ENCODE measurements at regions not wholly inside any gene's neighbourhood (a gene's known extent, or its start where the extent isn't known, plus 50 kb on each side); places are given as distances from the start of the nearest gene placed in this dataset.
"Not testable (repeated sequence)": the region's sequence is repeated elsewhere in the genome, so short reads cannot be mapped to it uniquely, and the experiment has no call there.

- peak; percentile 13 for DNase-seq (ENCODE audit: low read depth)
- in situ Hi-C loops (cut with HindIII; ENCODE audit: low sequenced_read_pairs) = no loop called here
Observed at GRCh38 chr2:236352761-236353593, 88.8 kb upstream of the ASB18 start.

GRCh38 chr2:236353594-236353942, 89.4 kb upstream of the ASB18 start:
- TF ChIP-seq CTCF (IDR thresholded peaks at IDR 0.05; ENCODE audit: low read depth, low read length, missing control alignments) = no peak
- in situ Hi-C loops (cut with HindIII; ENCODE audit: low sequenced_read_pairs) = no loop called here
- H3K4me3 ChIP-seq (ENCODE audit: low read depth, low read length) = no peak overlapping the region
- no peak for DNase-seq (ENCODE audit: low read depth)

More at GRCh38 chr2:236352761-236353593, 88.8 kb upstream of the ASB18 start:
- H3K4me3 ChIP-seq (ENCODE audit: low read depth, low read length) = no peak overlapping the region
- peak; percentile 74 for TF ChIP-seq CTCF (IDR thresholded peaks at IDR 0.05; ENCODE audit: low read depth, low read length, missing control alignments)

GRCh38 chr2:236354056-236354940, 90.1 kb upstream of the ASB18 start:
- no peak overlapping the region for H3K4me3 ChIP-seq (ENCODE audit: low read depth, low read length)
- DNase-seq (ENCODE audit: low read depth) = no peak
- TF ChIP-seq CTCF (IDR thresholded peaks at IDR 0.05; ENCODE audit: low read depth, low read length, missing control alignments) = no peak
- in situ Hi-C loops (cut with HindIII; ENCODE audit: low sequenced_read_pairs) = no loop called here

GRCh38 chr2:236354973-236355595, 90.9 kb upstream of the ASB18 start:
- no peak for TF ChIP-seq CTCF (IDR thresholded peaks at IDR 0.05; ENCODE audit: low read depth, low read length, missing control alignments)
- in situ Hi-C loops (cut with HindIII; ENCODE audit: low sequenced_read_pairs) = no loop called here
- no peak for DNase-seq (ENCODE audit: low read depth)
- H3K4me3 ChIP-seq (ENCODE audit: low read depth, low read length) = no peak overlapping the region

GRCh38 chr2:236355911-236356310, 91.7 kb upstream of the ASB18 start:
- no peak for DNase-seq (ENCODE audit: low read depth)
- in situ Hi-C loops (cut with HindIII; ENCODE audit: low sequenced_read_pairs) = no loop called here
- TF ChIP-seq CTCF (IDR thresholded peaks at IDR 0.05; ENCODE audit: low read depth, low read length, missing control alignments) = no peak
- H3K4me3 ChIP-seq (ENCODE audit: low read depth, low read length) = no peak overlapping the region

- DNase-seq (ENCODE audit: low read depth); in situ Hi-C loops (cut with HindIII; ENCODE audit: low sequenced_read_pairs); H3K4me3 ChIP-seq (ENCODE audit: low read depth, low read length): not testable (repeated sequence)
Observed at GRCh38 chr2:236356321-236356720, 92.1 kb upstream of the ASB18 start.

- DNase-seq (ENCODE audit: low read depth); H3K4me3 ChIP-seq (ENCODE audit: low read depth, low read length); in situ Hi-C loops (cut with HindIII; ENCODE audit: low sequenced_read_pairs): not testable (repeated sequence)
Observed at GRCh38 chr2:236358482-236358881, 94.3 kb upstream of the ASB18 start.

Data from astrocyte of the cerebellum (primary cell).